Left kidney (tissue), 1 donor: ENCODE measurements at regions not wholly inside any gene's neighbourhood (a gene's known extent, or its start where the extent isn't known, plus 50 kb on each side); places are given as distances from the start of the nearest gene placed in this dataset.

Experiments
- DNase-seq: peaks from one replicate; pipeline ENCODE4 v3.0.0-alpha.2; 2013

DNA sequence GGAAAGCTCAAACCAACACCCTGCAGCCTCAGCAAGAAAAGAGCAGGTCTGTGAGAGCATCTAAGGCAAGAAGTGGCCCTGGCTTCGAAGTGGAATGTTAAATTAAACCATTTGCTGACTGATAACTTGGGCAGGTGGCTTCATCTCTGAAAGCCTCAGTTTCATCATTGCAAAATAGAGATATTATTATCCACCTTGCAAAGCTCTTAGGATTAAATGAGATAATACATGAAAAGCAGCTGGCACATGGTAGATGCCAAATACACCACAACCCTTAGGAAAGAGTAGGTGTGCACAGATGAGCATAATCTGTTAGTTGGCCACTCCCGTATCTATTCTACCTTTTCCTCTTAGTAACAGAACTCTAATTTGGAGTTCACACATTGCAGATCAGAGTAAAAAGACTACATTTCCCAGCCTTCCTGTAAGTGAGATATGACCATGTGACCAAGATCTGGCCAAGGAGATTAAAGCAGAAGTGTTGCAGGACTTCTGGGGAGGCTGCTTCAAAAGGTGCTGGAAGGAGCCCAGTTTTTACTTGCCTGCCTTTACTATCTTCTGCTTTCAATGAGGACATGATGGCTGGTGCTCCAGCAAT is 288.7 kb downstream of the SOX9 start:
- DNase-seq, result no peak

- DNase-seq, result no peak
These were observed 290.3 kb downstream of the SOX9 start for GRCh38 chr17:72411124-72411563.

- DNase-seq, result no peak
These were observed 291.8 kb downstream of the SOX9 start for GRCh38 chr17:72412650-72413076.

GRCh38 chr17:72413077-72414031 is 292.5 kb downstream of the SOX9 start:
- no peak for DNase-seq

DNA sequence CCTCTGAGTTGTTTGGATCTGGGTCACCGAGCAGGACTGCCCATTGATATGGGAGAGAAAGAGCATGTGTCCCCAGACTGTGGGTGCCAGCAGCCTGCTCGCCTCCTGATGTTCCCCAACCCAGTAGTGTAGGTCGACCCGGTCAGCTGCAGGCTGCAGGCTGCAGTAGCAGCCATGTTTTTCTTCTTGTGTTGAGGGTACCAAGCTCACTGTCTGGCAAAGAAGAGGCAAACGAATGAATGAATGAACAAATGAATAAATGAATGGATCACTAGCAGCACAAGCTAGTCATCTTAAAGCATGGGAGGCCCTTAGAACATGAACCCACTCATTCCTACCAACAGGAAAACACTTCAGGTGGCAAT is 293.2 kb downstream of the SOX9 start:
- DNase-seq, result no peak

DNA sequence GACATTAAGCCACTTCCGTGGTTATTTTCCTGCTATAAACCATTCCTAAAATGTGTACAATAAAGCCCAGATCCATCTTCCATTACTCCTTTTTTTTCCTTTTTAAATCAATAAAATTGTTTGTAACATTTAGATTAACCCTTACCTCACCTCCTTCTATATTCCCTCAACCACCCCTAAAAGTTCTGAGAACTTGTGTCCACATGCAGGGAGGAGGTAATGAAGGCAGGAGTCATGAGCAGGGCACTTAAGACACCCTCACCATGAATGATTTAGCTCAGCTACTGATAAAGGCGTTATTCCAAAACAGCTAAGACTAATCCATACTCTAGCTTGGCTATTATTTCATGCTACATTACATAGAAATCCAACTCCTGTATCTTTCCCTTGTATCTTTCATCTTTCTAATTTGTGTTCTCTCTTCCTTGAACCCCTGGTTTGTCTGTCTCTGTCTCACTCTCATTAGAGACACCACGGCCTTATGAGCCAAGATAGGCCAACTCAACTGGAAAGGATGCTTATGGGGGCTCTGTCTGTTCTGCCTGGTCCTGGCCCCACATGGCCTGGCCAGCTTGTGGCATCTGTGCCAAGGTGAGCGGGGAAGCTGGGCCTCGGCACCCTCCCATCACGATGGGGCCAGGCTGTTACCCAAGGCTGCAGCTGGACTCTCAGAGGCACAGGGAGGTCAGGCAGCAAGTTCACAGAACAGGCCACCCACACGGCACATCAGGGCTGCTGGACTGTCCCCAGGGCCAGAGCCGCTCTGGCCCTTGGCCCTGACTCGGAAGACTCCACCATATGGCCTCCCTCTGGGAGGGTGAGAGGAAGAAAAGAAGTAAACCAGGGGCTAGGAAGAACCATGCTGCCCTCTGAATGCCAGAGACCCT is 294.4 kb downstream of the SOX9 start:
- DNase-seq, result no peak

DNA sequence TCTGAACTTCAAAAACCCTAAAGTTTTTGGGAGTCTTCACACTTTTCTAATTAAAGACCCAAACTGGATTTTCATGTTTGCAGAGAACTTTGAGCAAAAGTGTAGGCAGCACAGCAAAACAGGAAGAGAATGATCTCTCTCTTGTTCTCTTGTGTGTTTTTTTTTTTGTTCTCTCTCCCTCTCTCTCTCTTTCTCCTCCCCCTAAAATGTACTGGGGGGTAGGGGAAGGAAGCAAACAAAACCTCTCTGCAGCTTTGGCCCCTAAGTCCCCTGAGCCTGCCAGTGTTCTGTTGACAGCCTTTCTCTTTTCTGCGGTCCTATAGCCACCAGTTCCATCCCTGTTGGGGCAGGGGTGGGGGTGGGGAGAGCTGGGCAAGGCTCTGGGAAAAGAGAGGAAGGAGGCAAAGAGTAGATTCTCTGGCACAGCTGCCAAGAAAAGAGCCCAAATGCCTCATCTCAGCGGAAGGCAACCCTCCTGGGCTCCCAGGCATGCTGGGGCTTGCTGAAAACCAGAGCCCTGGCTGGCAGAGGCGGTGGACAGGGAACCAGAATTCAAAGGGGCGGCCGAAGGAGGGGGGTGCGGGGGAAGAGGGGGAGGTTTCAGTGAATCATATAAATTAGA is 295.3 kb downstream of the SOX9 start:
- DNase-seq, result no peak

GRCh38 chr17:72416905-72417304 is 296.1 kb downstream of the SOX9 start:
- no peak for DNase-seq

- no peak for DNase-seq
These were observed 296.8 kb downstream of the SOX9 start for GRCh38 chr17:72417627-72418026.

- DNase-seq, result no peak
These were observed 299.3 kb downstream of the SOX9 start for GRCh38 chr17:72419866-72420774.

DNA sequence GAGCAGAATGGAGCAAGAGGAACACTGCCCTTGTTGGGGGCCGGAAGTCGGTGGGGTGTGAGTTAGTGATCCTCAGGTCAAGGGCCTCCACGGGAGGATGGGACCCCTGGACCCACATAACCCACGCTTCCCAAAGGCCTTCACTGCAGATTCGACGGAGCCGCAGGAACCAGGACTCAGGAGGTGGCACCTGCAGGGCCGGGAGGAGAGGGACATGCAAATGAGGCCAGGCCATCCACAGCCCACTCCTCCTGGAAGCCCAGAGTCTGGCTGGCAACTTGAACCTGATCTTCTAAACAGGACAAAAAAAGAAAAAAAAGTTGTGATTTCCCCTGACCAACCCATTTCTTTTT is 299.9 kb downstream of the SOX9 start:
- DNase-seq, result no peak

DNA sequence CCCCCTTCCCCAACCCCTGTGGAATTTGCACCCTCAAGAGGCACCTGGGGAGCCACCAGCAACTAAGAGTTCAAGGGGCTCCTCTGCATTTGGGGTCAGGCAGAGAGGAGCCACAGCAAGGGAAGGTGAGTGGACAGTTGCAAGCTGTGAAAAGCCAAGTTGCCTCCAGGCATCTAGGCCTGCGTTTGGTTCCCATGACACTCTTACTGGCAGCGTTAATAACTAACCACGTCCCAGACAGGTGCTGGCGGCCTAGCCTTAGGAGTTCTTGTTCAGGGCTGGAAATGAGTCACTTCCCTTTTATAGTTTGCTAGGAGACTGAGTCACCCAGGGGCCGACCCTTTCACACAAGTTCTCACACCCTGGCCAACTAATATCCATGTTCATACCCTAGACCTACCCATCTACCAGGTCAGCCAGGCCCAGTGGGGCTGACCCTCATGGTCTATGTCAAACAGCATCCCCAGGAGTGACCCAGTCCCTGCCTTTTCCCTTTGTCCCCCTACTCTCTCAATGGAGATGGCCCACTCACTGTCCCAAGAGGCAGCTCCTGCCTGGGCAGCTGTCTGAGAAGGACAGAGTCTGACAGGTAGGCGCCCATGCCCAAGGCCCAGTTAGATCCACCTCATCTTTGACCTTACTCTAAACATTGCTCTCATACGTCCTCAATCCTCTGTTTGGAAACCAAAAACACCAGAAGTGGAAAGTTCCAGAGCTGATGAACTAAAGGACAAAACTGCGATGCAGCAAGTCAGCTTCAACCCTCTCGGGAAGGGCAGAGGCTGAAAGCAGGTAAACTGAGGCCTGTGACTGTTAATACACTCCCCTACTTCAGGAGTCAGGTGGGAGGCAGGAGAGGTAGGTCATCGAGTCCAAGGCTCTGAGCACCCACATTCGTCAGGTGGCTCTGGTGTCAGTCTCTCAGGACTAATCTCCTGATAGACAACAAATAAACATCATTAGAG is 300.6 kb downstream of the SOX9 start:
- DNase-seq, result peak; percentile 61

DNA sequence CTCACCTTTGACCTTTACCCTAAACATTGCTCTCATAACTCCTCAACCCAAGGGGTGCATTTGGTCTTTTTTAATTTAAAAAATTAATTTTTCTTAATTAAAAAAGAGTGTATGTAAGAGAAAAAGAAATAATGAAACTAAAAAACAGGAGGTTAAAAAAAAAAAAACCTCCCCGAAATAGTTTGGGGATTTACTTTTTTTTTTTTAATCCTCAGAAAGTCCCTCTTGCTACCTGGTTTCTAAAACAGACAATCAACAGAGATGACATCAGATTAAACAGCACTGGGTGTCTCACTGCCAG is 301.3 kb downstream of the SOX9 start:
- no peak for DNase-seq

DNA sequence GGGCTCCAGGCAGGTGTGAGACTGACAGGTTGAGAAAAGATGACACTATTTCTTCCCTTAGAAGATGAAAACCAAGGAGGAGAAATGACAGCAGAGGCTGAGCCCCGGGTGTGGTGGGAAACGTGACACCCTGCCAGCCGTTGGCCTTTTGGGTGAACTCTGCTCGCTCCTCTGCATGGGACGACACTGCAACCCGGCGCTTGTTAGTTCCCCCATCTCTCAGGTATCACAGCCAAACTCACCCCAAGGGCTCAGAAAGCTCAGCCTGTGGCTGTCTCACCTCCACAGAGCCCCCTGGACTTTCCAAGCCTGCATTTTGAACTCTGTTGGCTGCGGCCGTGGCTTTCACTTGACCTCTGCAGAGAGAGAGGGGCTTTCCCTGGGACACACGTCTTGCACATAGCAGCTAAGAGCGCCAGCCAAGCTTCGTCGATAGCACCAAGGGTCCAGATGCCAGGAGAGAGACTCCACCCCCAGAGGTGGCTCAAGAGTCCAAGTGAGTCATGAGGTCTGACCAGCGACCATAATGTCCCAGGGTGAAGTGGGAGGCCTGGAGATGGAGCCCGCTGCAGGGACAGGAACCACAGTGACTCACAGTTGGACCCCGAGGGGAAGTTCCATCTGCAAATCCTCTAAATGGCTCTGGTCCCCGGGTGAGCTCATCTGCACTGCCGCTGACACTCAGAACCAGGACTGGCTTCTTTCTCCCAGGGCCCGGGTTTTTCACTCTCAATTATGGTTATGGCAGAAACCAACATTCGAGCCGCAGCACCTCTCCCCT is 301.9 kb downstream of the SOX9 start:
- no peak for DNase-seq

DNA sequence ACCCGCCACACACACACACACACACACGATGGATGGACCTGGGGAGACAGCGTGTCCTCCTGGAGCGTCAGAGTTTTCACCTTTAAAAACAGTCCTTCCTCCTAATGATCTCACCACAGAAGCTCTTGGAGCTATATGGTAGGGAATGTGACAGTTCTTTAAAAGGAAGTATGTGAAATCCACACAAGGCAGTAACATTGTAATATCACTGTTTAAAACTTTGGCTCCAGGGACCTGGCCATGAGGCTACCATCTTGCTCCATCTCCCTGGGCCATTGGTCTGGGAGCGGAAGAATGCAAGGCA is 302.4 kb downstream of the SOX9 start:
- DNase-seq, result no peak

DNA sequence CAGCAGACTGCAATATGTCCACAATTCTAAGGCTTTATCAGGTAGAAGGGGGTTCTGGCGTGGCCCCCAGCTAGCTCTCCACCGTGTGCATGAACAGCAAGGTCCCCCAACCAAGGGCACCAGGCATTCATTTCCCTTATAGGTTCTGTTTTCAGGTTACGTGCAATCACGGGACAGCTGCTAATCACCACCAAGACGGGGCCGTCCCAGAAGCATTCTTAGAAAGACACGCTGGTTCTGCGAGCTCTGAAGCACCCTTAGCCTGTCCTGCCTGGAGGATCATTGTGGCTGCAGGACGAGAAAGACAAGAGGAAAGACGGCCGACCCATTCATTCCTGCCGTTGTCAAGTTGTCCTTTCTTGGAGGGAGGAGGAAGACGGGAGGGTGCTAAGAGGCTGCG is 302.9 kb downstream of the SOX9 start:
- DNase-seq, result no peak

GRCh38 chr17:72424505-72425117 is 303.8 kb downstream of the SOX9 start:
- DNase-seq, result no peak

DNA sequence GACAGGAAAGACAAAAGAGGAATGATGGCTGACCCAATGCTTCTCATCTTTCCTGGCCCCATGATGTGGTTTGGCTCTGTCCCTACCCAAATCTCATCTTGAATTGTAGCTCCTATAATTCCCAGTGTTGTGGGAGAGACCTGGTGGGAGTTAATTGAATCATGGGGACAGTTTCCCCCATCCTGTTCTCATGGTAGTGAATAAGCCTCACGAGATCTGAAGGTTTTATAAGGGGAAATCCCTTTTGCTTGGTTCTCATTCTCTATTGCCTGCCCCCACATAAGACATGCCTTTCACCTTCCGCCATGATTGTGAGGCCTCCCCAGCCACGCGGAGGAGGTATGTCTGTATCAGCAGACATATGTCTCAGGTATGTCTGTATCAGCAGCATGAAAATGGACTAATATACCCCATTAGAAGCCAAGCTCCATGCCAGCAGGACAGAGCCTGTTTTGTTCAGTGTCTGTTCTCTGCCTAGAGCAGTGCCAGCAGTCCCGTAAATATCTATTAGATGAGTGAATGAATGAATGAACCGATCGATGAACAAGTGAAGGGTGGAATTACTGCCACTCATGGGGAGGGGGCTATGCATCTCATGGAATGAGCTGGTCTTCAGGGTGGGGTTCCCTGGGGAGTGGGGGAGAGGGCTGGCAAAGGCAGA is 304.4 kb downstream of the SOX9 start:
- no peak for DNase-seq

DNA sequence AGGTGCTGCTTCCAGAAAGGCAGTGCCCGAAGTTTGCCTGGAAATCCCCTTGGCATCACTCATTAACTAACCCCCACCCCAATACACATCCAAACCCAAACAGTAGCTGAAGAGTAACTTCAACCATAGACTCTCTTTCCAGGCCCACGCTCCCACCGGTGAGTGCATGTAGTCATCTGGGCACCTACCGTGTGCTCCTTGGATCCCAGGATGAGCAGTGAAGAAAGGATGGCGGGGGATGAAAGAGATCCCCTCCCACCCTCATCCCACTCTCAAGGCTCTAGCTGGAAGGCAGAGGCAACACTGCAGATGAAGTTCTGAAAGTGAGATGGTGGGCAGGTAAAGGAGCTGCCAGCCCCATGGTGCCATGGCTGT is 305.0 kb downstream of the SOX9 start:
- DNase-seq, result no peak
